CD14-positive monocyte (primary cell): ENCODE measurements at regions not wholly inside any gene's neighbourhood (a gene's known extent, or its start where the extent isn't known, plus 50 kb on each side); places are given as distances from the start of the nearest gene placed in this dataset.

Experiments
- DNase-seq, 3 donors: peaks; one replicate each; pipeline ENCODE4 v3.0.0-alpha.2; 2011 to 2022
- H2AFZ ChIP-seq: 2 replicates; pipeline ENCODE4 v1.6.0; 2012; ENCODE audit warnings: mild to moderate bottlenecking, low read depth, low read length, inconsistent platforms; ENCODE audit not compliant: insufficient read depth, poor library complexity, severe bottlenecking
- H3K27ac ChIP-seq, 2 donors: 1 replicate in 1 of 2; 2 replicates in 1 of 2; pipeline ENCODE4 v1.5.1; 2012 to 2013; ENCODE audit warnings: low read length in 2 of 2, control low read depth in 1 of 2, inconsistent platforms in 1 of 2, low read depth in 1 of 2, mild to moderate bottlenecking in 1 of 2
- H3K27me3 ChIP-seq, 2 donors: one replicate each; pipeline versions ENCODE4 v1.6.0 to v1.6.1; 2011 to 2013; ENCODE audit warnings: low read length in 2 of 2; ENCODE audit not compliant: control insufficient read depth in 2 of 2, insufficient read depth in 2 of 2
- H3K36me3 ChIP-seq, 2 donors: replicated peaks in 1 of 2; 1 replicate in 1 of 2; 2 replicates in 1 of 2; pipeline versions ENCODE4 v1.5.1 to v1.6.1; 2012 to 2013; ENCODE audit warnings: low read length in 2 of 2, control low read depth in 1 of 2, inconsistent platforms in 1 of 2, mild to moderate bottlenecking in 1 of 2; ENCODE audit not compliant: insufficient read depth in 2 of 2, control insufficient read depth in 1 of 2
- H3K4me1 ChIP-seq, 2 donors: 1 replicate in 1 of 2; 2 replicates in 1 of 2; pipeline versions ENCODE4 v1.5.1 to v1.6.1; 2012 to 2013; ENCODE audit warnings: low read length in 2 of 2, control low read depth in 1 of 2, inconsistent platforms in 1 of 2, mild to moderate bottlenecking in 1 of 2, moderate library complexity in 1 of 2; ENCODE audit not compliant: insufficient read depth in 2 of 2, control insufficient read depth in 1 of 2
- H3K4me2 ChIP-seq: replicated peaks from 2 replicates; pipeline ENCODE3; 2012; ENCODE audit warnings: low read length, moderate library complexity, mild to moderate bottlenecking; ENCODE audit not compliant: poor library complexity, severe bottlenecking; ENCODE audit errors: extremely low read depth
- H3K4me3 ChIP-seq, 3 experiments: fragments of 200-600 bp in 1 of 3; sonication (generic) in 1 of 3; replicated peaks in 1 of 3; 1 replicate in 2 of 3; 2 replicates in 1 of 3; pipeline ENCODE4 v1.5.1; 2011 to 2013; ENCODE audit warnings: low read length in 3 of 3, mild to moderate bottlenecking in 3 of 3, control low read depth in 2 of 3, low read depth in 2 of 3, inconsistent platforms in 1 of 3, moderate library complexity in 1 of 3
- H3K79me2 ChIP-seq: 2 replicates; pipeline ENCODE4 v1.6.0; 2012; ENCODE audit warnings: mild to moderate bottlenecking, control low read depth, inconsistent platforms, low read length, moderate library complexity; ENCODE audit not compliant: insufficient read depth
- H3K9ac ChIP-seq: 2 replicates; pipeline ENCODE4 v1.6.0; 2017; ENCODE audit warnings: low read length, mild to moderate bottlenecking; ENCODE audit not compliant: insufficient read depth, poor library complexity, severe bottlenecking
- H3K9me3 ChIP-seq, 2 donors: replicated peaks in 1 of 2; 1 replicate in 1 of 2; 2 replicates in 1 of 2; pipeline versions ENCODE4 v1.5.1 to v1.6.1; 2012 to 2013; ENCODE audit warnings: low read length in 2 of 2, control low read depth in 1 of 2; ENCODE audit not compliant: control insufficient read depth in 1 of 2, insufficient read depth in 1 of 2
- H4K20me1 ChIP-seq: 2 replicates; pipeline ENCODE4 v1.6.0; 2012; ENCODE audit warnings: mild to moderate bottlenecking, low read length, control low read depth, moderate library complexity; ENCODE audit not compliant: insufficient read depth
- H3K27ac Mint-ChIP-seq, 7 donors: one replicate each; pipeline ENCODE4 v1.8.0; 2020; ENCODE audit warnings: mild to moderate bottlenecking in 7 of 7, mixed read lengths in 7 of 7, moderate library complexity in 6 of 7, inconsistent platforms in 2 of 7
- H3K27me3 Mint-ChIP-seq, 3 donors: one replicate each; pipeline ENCODE4 v1.8.0; 2021 to 2022; ENCODE audit warnings: low read depth in 3 of 3, mild to moderate bottlenecking in 3 of 3, mixed read lengths in 3 of 3, moderate library complexity in 3 of 3, inconsistent platforms in 1 of 3
- H3K36me3 Mint-ChIP-seq, 2 donors: one replicate each; pipeline ENCODE4 v1.8.0; 2020; ENCODE audit warnings: mixed read lengths in 2 of 2, inconsistent platforms in 1 of 2, mild to moderate bottlenecking in 1 of 2
- H3K4me1 Mint-ChIP-seq: one replicate; pipeline ENCODE4 v1.8.0; 2020; ENCODE audit warnings: mild to moderate bottlenecking, mixed read lengths
- H3K4me3 Mint-ChIP-seq, 2 donors: one replicate each; pipeline ENCODE4 v1.8.0; 2020; ENCODE audit warnings: mild to moderate bottlenecking in 2 of 2, mixed read lengths in 2 of 2, moderate library complexity in 1 of 2
- H3K9me3 Mint-ChIP-seq, 7 donors: one replicate each; pipeline ENCODE4 v1.8.0; 2020 to 2022; ENCODE audit warnings: mixed read lengths in 7 of 7, mild to moderate bottlenecking in 6 of 7, moderate library complexity in 6 of 7, inconsistent platforms in 2 of 7
- intact Hi-C, 2 donors: fragments of 100-400 bp; cut with micrococcal nuclease; formaldehyde crosslinking; loops; one replicate each; pipeline versions ENCODE4 v1.15.0 to v1.15.1; 2023
- TF ChIP-seq, protein P1 (sequence below): fragments of 200-600 bp; IDR thresholded peaks from one replicate; pipeline ENCODE4 v1.8.0; 2022; ENCODE audit warnings: antibody characterized with exemption, mild to moderate bottlenecking

- Histone ChIP-seq H3K79me2 (no peaks in the 10 kb centered on the region), H3K36me3 (no peaks in the 10 kb centered on the region), H3K4me3 (no peak overlapping the region), H3K4me1 (no peaks in the 10 kb centered on the region), H3K9ac (no peak overlapping the region), H3K4me2 (no peak overlapping the region), H3K27me3 (peaks cover 0 to 2% of the 10 kb centered on the region in 2 donors), H4K20me1 (no peaks in the 10 kb centered on the region), H3K9me3 (peaks cover 0 to 1% of the 10 kb centered on the region in 2 donors), H2AFZ (no peak overlapping the region), H3K27ac (no peak overlapping the region)
- Mint-ChIP-seq H3K9me3 (peaks cover 2 to 9% (median 5%) of the 10 kb centered on the region in 7 donors), H3K27ac (no peak overlapping the region), H3K27me3 (peaks cover 0 to 2% (median 0%) of the 10 kb centered on the region in 3 donors), H3K4me3 (no peak overlapping the region), H3K4me1 (no peaks in the 10 kb centered on the region), H3K36me3 (no peaks in the 10 kb centered on the region)
- TF ChIP-seq, protein P1, sequence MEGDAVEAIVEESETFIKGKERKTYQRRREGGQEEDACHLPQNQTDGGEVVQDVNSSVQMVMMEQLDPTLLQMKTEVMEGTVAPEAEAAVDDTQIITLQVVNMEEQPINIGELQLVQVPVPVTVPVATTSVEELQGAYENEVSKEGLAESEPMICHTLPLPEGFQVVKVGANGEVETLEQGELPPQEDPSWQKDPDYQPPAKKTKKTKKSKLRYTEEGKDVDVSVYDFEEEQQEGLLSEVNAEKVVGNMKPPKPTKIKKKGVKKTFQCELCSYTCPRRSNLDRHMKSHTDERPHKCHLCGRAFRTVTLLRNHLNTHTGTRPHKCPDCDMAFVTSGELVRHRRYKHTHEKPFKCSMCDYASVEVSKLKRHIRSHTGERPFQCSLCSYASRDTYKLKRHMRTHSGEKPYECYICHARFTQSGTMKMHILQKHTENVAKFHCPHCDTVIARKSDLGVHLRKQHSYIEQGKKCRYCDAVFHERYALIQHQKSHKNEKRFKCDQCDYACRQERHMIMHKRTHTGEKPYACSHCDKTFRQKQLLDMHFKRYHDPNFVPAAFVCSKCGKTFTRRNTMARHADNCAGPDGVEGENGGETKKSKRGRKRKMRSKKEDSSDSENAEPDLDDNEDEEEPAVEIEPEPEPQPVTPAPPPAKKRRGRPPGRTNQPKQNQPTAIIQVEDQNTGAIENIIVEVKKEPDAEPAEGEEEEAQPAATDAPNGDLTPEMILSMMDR: no peak
- intact Hi-C loops: no loop called here
- no peak for DNase-seq
These were observed 52.1 kb upstream of the PKIB start for GRCh38 chr6:122558080-122558479.
